NCI-H1930 (cell line): ENCODE measurements at regions not wholly inside any gene's neighbourhood (a gene's known extent, or its start where the extent isn't known, plus 50 kb on each side); places are given as distances from the start of the nearest gene placed in this dataset.
"Not testable (repeated sequence)": the region's sequence is repeated elsewhere in the genome, so short reads cannot be mapped to it uniquely, and the experiment has no call there.

ENCODE experiments used
- DNase-seq, 2 experiments: peaks; one replicate each; lab custom pipeline; 2025; lab: John Stamatoyannopoulos, UW

GRCh38 chr14:43297794-43298193 lies 1209.3 kb downstream of the FSCB start:
- DNase-seq: no peak

- DNase-seq: not testable (repeated sequence)
These were observed 1211.0 kb downstream of the FSCB start for GRCh38 chr14:43296061-43296460.

GRCh38 chr14:43285575-43285974 lies 1221.5 kb downstream of the FSCB start:
- no peak for DNase-seq

- DNase-seq: no peak
These were observed 1247.0 kb downstream of the FSCB start for GRCh38 chr14:43260056-43260455.

- DNase-seq: no peak
These were observed 1248.7 kb downstream of the FSCB start for GRCh38 chr14:43258396-43258795.

GRCh38 chr14:43256996-43257395 lies 1250.1 kb downstream of the FSCB start:
- DNase-seq: not testable (repeated sequence)

GRCh38 chr14:43252866-43253265 lies 1254.2 kb downstream of the FSCB start:
- DNase-seq: no peak

- DNase-seq: no peak
These were observed 1257.5 kb downstream of the FSCB start for GRCh38 chr14:43249591-43249990.

GRCh38 chr14:43249116-43249515 lies 1258.0 kb downstream of the FSCB start:
- DNase-seq: no peak

GRCh38 chr14:43247877-43248276 lies 1259.2 kb downstream of the FSCB start:
- DNase-seq: no peak

GRCh38 chr14:43244142-43244625 lies 1262.9 kb downstream of the FSCB start:
- no peak for DNase-seq

- DNase-seq: no peak
These were observed 1263.9 kb downstream of the FSCB start for GRCh38 chr14:43243168-43243567.

GRCh38 chr14:43232261-43232660 lies 1274.8 kb downstream of the FSCB start:
- no peak for DNase-seq

GRCh38 chr14:43215524-43215923 lies 1291.6 kb downstream of the FSCB start:
- DNase-seq: no peak

GRCh38 chr14:43207189-43207588 lies 1299.9 kb downstream of the FSCB start:
- DNase-seq: no peak

GRCh38 chr14:43204816-43205215 lies 1302.3 kb downstream of the FSCB start:
- DNase-seq: no peak

GRCh38 chr14:43200519-43200918 lies 1306.6 kb downstream of the FSCB start:
- DNase-seq: no peak

- DNase-seq: no peak
These were observed 1308.6 kb downstream of the FSCB start for GRCh38 chr14:43198465-43198864.

GRCh38 chr14:43184540-43184939 lies 1322.5 kb downstream of the FSCB start:
- no peak for DNase-seq

- no peak for DNase-seq
These were observed 1323.2 kb downstream of the FSCB start for GRCh38 chr14:43183916-43184315.

- DNase-seq: no peak
These were observed 1331.2 kb downstream of the FSCB start for GRCh38 chr14:43175896-43176295.

- no peak for DNase-seq
These were observed 1334.1 kb downstream of the FSCB start for GRCh38 chr14:43172899-43173548.

- no peak for DNase-seq
These were observed 1337.4 kb downstream of the FSCB start for GRCh38 chr14:43169722-43170121.

GRCh38 chr14:43168371-43168925 lies 1338.6 kb downstream of the FSCB start:
- no peak for DNase-seq
